ENCODE measurements at regions not wholly inside any gene's neighbourhood (a gene's known extent, or its start where the extent isn't known, plus 50 kb on each side); places are given as distances from the start of the nearest gene placed in this dataset.

DNA sequence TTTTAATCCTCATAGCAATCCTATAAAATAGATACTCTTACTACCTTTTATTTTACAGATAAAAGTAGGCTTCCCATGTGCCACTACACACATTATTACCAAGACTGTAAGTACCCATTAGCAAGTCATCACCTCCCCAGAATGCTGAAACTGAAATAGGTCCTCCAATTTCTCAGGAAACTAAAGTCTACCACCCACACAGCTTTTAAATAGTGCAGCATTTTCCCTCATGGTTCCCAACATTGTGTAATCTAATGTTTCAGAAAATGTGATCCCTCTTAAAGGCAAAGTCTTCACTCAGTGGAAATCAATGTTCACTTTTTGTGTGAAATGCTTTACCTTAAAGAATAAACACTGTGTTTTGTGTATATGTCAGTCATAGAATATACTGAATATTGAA lies 356.5 kb downstream of the GPATCH2 start:
- TF ChIP-seq, protein P1, sequence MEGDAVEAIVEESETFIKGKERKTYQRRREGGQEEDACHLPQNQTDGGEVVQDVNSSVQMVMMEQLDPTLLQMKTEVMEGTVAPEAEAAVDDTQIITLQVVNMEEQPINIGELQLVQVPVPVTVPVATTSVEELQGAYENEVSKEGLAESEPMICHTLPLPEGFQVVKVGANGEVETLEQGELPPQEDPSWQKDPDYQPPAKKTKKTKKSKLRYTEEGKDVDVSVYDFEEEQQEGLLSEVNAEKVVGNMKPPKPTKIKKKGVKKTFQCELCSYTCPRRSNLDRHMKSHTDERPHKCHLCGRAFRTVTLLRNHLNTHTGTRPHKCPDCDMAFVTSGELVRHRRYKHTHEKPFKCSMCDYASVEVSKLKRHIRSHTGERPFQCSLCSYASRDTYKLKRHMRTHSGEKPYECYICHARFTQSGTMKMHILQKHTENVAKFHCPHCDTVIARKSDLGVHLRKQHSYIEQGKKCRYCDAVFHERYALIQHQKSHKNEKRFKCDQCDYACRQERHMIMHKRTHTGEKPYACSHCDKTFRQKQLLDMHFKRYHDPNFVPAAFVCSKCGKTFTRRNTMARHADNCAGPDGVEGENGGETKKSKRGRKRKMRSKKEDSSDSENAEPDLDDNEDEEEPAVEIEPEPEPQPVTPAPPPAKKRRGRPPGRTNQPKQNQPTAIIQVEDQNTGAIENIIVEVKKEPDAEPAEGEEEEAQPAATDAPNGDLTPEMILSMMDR (IDR thresholded peaks at IDR 0.05; ENCODE audit: low read depth, low read length): no peak
- TF ChIP-seq EZH2phosphoT487 (IDR thresholded peaks at IDR 0.05; ENCODE audit: low read depth): no peak

All from OCI-LY3 (cell line).